Vagina (tissue), 2 donors: ENCODE measurements at regions not wholly inside any gene's neighbourhood (a gene's known extent, or its start where the extent isn't known, plus 50 kb on each side); places are given as distances from the start of the nearest gene placed in this dataset.

Experiments used
- CTCF ChIP-seq, 3 experiments: fragments of 450-650 bp in 2 of 3; fragments of 200-600 bp in 1 of 3; sonication (generic) in 1 of 3; IDR thresholded peaks; one replicate each; pipeline ENCODE4 v1.5.1; 2017 to 2019; ENCODE audit warnings: antibody characterized with exemption in 3 of 3, mild to moderate bottlenecking in 2 of 3, moderate library complexity in 2 of 3
- POLR2A ChIP-seq, 2 donors: fragments of 450-650 bp; IDR thresholded peaks; one replicate each; pipeline ENCODE4 v1.6.1; 2017; ENCODE audit warnings: antibody characterized with exemption in 2 of 2, mild to moderate bottlenecking in 2 of 2, moderate library complexity in 2 of 2
- POLR2AphosphoS5 ChIP-seq, 2 donors: sonication (generic); formaldehyde crosslinking; IDR thresholded peaks; one replicate each; pipeline ENCODE4 v1.9.0; 2017; ENCODE audit warnings: antibody characterized with exemption in 2 of 2, mild to moderate bottlenecking in 2 of 2, low read depth in 1 of 2; ENCODE audit not compliant: insufficient read depth in 1 of 2

GRCh38 chr2:38441346-38441745 is 64.3 kb upstream of the ATL2 start:
- TF ChIP-seq CTCF (IDR thresholded peaks at IDR 0.05) = no peak
- no peak for TF ChIP-seq POLR2AphosphoS5 (IDR thresholded peaks at IDR 0.05; ENCODE audit: insufficient read depth in 1 of 2, low read depth in 1 of 2)
- no peak for TF ChIP-seq POLR2A (IDR thresholded peaks at IDR 0.05)
